ENCODE measurements at regions not wholly inside any gene's neighbourhood (a gene's known extent, or its start where the extent isn't known, plus 50 kb on each side); places are given as distances from the start of the nearest gene placed in this dataset.

- no peak for DNase-seq
These were observed 420.9 kb upstream of the INTU start for GRCh38 chr4:127211650-127212560.

GRCh38 chr4:127212701-127213100, 420.1 kb upstream of the INTU start:
- DNase-seq: no peak

GRCh38 chr4:127214016-127214415, 418.7 kb upstream of the INTU start:
- no peak for DNase-seq

- no peak for DNase-seq
These were observed 417.8 kb upstream of the INTU start for GRCh38 chr4:127214931-127215330.

GRCh38 chr4:127217586-127218229, 415.0 kb upstream of the INTU start:
- DNase-seq: no peak

GRCh38 chr4:127219232-127219631, 413.5 kb upstream of the INTU start:
- no peak for DNase-seq

- DNase-seq: no peak
These were observed 408.2 kb upstream of the INTU start for GRCh38 chr4:127224556-127224955.

GRCh38 chr4:127229855-127230608, 402.7 kb upstream of the INTU start:
- no peak for DNase-seq

- DNase-seq: no peak
These were observed 395.9 kb upstream of the INTU start for GRCh38 chr4:127236889-127237288.

GRCh38 chr4:127237581-127237980, 395.2 kb upstream of the INTU start:
- no peak for DNase-seq

- no peak for DNase-seq
These were observed 393.7 kb upstream of the INTU start for GRCh38 chr4:127238956-127239475.

GRCh38 chr4:127239902-127240763, 392.6 kb upstream of the INTU start:
- no peak for DNase-seq

- no peak for DNase-seq
These were observed 392.0 kb upstream of the INTU start for GRCh38 chr4:127240764-127241105.

GRCh38 chr4:127244515-127244914, 388.2 kb upstream of the INTU start:
- no peak for DNase-seq

GRCh38 chr4:127246963-127247952, 385.5 kb upstream of the INTU start:
- DNase-seq: no peak

- DNase-seq: no peak
These were observed 383.5 kb upstream of the INTU start for GRCh38 chr4:127249066-127249766.

- no peak for DNase-seq
These were observed 383.0 kb upstream of the INTU start for GRCh38 chr4:127249767-127250108.

- no peak for DNase-seq
These were observed 382.2 kb upstream of the INTU start for GRCh38 chr4:127250577-127250976.

- no peak for DNase-seq
These were observed 381.3 kb upstream of the INTU start for GRCh38 chr4:127251423-127251822.

GRCh38 chr4:127256500-127256899, 376.3 kb upstream of the INTU start:
- no peak for DNase-seq

GRCh38 chr4:127261476-127261875, 371.3 kb upstream of the INTU start:
- DNase-seq: no peak
